ENCODE measurements at regions not wholly inside any gene's neighbourhood (a gene's known extent, or its start where the extent isn't known, plus 50 kb on each side); places are given as distances from the start of the nearest gene placed in this dataset.

GRCh38 chr11:134661660-134662059, 249.6 kb upstream of the B3GAT1 start:
- DNase-seq (ENCODE audit: insufficient read length, low spot score, missing footprints), result no peak
- no peaks in the 10 kb centered on the region for H3K9me3 ChIP-seq (ENCODE audit: low read depth, low read length)

GRCh38 chr11:134660416-134660815, 248.4 kb upstream of the B3GAT1 start:
- Histone ChIP-seq H3K79me2 (ENCODE audit: insufficient read depth, low read length) (no peaks in the 10 kb centered on the region), H3K27ac (ENCODE audit: low read depth, low read length) (no peak overlapping the region), H3K9me3 (ENCODE audit: low read depth, low read length) (no peaks in the 10 kb centered on the region), H3K4me2 (ENCODE audit: insufficient read depth, low read length) (no peak overlapping the region), H3K36me3 (ENCODE audit: insufficient read depth, low read length) (no peaks in the 10 kb centered on the region), H3K4me1 (ENCODE audit: insufficient read depth, low read length) (no peaks in the 10 kb centered on the region), H2AFZ (ENCODE audit: low read length) (no peak overlapping the region), H3K4me3 (ENCODE audit: insufficient read depth, low read length) (no peak overlapping the region), H3K27me3 (ENCODE audit: insufficient read depth, low read length) (no peaks in the 10 kb centered on the region), H4K20me1 (ENCODE audit: insufficient read depth, low read length) (no peaks in the 10 kb centered on the region)
- TF ChIP-seq CTCF (IDR thresholded peaks at IDR 0.05; ENCODE audit: extremely low read depth, low read depth, low read length), result no peak
- peak; percentile 44 for DNase-seq (ENCODE audit: insufficient read length, low spot score, missing footprints)

More at GRCh38 chr11:134661660-134662059, 249.6 kb upstream of the B3GAT1 start:
- Histone ChIP-seq H3K27ac (ENCODE audit: low read depth, low read length) (no peak overlapping the region), H3K4me1 (ENCODE audit: insufficient read depth, low read length) (no peaks in the 10 kb centered on the region), H2AFZ (ENCODE audit: low read length) (no peak overlapping the region), H4K20me1 (ENCODE audit: insufficient read depth, low read length) (no peaks in the 10 kb centered on the region), H3K4me3 (ENCODE audit: insufficient read depth, low read length) (no peak overlapping the region), H3K4me2 (ENCODE audit: insufficient read depth, low read length) (no peak overlapping the region), H3K36me3 (ENCODE audit: insufficient read depth, low read length) (no peaks in the 10 kb centered on the region), H3K27me3 (ENCODE audit: insufficient read depth, low read length) (no peaks in the 10 kb centered on the region), H3K79me2 (ENCODE audit: insufficient read depth, low read length) (no peaks in the 10 kb centered on the region)
- TF ChIP-seq CTCF (IDR thresholded peaks at IDR 0.05; ENCODE audit: extremely low read depth, low read depth, low read length), result no peak

- Histone ChIP-seq H3K4me1 (ENCODE audit: insufficient read depth, low read length) (no peaks in the 10 kb centered on the region), H3K27ac (ENCODE audit: low read depth, low read length) (no peak overlapping the region), H3K4me2 (ENCODE audit: insufficient read depth, low read length) (no peak overlapping the region), H3K4me3 (ENCODE audit: insufficient read depth, low read length) (no peak overlapping the region), H3K79me2 (ENCODE audit: insufficient read depth, low read length) (no peaks in the 10 kb centered on the region), H3K27me3 (ENCODE audit: insufficient read depth, low read length) (no peaks in the 10 kb centered on the region), H4K20me1 (ENCODE audit: insufficient read depth, low read length) (no peaks in the 10 kb centered on the region), H3K36me3 (ENCODE audit: insufficient read depth, low read length) (no peaks in the 10 kb centered on the region), H2AFZ (ENCODE audit: low read length) (no peak overlapping the region), H3K9me3 (ENCODE audit: low read depth, low read length) (no peaks in the 10 kb centered on the region)
- no peak for TF ChIP-seq CTCF (IDR thresholded peaks at IDR 0.05; ENCODE audit: extremely low read depth, low read depth, low read length)
- DNase-seq (ENCODE audit: insufficient read length, low spot score, missing footprints), result no peak
Measured at GRCh38 chr11:134659882-134660281, 247.8 kb upstream of the B3GAT1 start.

GRCh38 chr11:134658481-134659225, 246.6 kb upstream of the B3GAT1 start:
- Histone ChIP-seq H3K36me3 (ENCODE audit: insufficient read depth, low read length) (no peaks in the 10 kb centered on the region), H3K4me3 (ENCODE audit: insufficient read depth, low read length) (no peak overlapping the region), H3K27ac (ENCODE audit: low read depth, low read length) (no peak overlapping the region), H3K9me3 (ENCODE audit: low read depth, low read length) (peaks cover 2% of the 10 kb centered on the region), H3K27me3 (ENCODE audit: insufficient read depth, low read length) (no peaks in the 10 kb centered on the region), H2AFZ (ENCODE audit: low read length) (no peak overlapping the region), H4K20me1 (ENCODE audit: insufficient read depth, low read length) (no peaks in the 10 kb centered on the region), H3K79me2 (ENCODE audit: insufficient read depth, low read length) (no peaks in the 10 kb centered on the region), H3K4me2 (ENCODE audit: insufficient read depth, low read length) (no peak overlapping the region), H3K4me1 (ENCODE audit: insufficient read depth, low read length) (no peaks in the 10 kb centered on the region)
- TF ChIP-seq CTCF (IDR thresholded peaks at IDR 0.05; ENCODE audit: extremely low read depth, low read depth, low read length), result no peak
- no peak for DNase-seq (ENCODE audit: insufficient read length, low spot score, missing footprints)

Data from osteoblast (primary cell).